Choroid plexus epithelial cell (primary cell): ENCODE measurements at regions not wholly inside any gene's neighbourhood (a gene's known extent, or its start where the extent isn't known, plus 50 kb on each side); places are given as distances from the start of the nearest gene placed in this dataset.
A peak's percentile ranks its signal among the peaks of the same experiment; 100 is the strongest.

ENCODE experiments used
- DNase-seq: peaks from one replicate; pipeline ENCODE4 v3.0.0-alpha.2; 2010; ENCODE audit warnings: low read depth
- H3K4me3 ChIP-seq: 2 replicates; pipeline ENCODE4 v1.5.1; 2011; ENCODE audit warnings: low read depth, mild to moderate bottlenecking, control low read depth, low read length, moderate library complexity
- TF ChIP-seq, protein P1 (sequence below): conservative IDR thresholded peaks from 2 replicates; pipeline ENCODE4 v1.5.1; 2011; ENCODE audit warnings: low read depth, mild to moderate bottlenecking, control low read depth, inconsistent platforms, low read length, moderate library complexity

DNA sequence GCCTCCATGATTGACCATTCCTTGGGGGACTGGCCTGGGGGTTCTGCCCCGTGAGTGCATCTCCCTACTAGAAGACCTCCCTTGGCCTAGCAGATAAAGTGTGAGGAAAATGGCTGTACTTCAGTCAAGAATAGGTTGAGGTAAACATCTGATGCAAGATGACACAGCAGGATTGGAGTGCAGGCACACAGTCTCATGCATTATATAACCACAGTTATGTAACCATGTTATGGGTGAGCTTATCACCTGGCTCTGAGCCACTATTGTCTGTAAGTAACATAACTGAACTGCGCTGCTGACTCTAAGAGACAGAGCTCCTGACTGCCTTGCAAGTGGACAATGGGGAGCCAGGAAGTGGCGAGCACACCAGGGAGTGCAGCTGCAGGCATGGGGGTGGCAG, 378.7 kb upstream of the ANO5 start:
- peak; percentile 2 for DNase-seq
- TF ChIP-seq, protein P1, sequence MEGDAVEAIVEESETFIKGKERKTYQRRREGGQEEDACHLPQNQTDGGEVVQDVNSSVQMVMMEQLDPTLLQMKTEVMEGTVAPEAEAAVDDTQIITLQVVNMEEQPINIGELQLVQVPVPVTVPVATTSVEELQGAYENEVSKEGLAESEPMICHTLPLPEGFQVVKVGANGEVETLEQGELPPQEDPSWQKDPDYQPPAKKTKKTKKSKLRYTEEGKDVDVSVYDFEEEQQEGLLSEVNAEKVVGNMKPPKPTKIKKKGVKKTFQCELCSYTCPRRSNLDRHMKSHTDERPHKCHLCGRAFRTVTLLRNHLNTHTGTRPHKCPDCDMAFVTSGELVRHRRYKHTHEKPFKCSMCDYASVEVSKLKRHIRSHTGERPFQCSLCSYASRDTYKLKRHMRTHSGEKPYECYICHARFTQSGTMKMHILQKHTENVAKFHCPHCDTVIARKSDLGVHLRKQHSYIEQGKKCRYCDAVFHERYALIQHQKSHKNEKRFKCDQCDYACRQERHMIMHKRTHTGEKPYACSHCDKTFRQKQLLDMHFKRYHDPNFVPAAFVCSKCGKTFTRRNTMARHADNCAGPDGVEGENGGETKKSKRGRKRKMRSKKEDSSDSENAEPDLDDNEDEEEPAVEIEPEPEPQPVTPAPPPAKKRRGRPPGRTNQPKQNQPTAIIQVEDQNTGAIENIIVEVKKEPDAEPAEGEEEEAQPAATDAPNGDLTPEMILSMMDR = no peak
- no peak overlapping the region for H3K4me3 ChIP-seq

DNA sequence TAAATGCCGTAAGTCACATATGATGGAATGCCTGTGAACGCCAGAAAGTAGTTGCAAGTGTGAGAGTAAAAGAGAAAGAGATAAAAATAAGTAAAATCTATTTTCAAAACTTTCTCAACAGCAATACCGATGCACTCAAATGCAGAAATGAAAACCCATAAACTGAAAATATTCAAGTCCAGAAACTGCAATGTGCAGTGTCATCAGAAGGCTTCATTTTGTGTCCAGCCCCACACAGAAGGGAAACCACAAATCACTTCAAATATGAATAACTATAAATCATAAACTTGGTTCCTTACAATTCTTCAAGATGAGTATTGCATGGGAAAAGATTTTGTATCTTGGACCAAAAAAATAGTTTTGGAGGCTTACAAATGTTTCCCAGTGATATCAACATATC, 375.2 kb upstream of the ANO5 start:
- TF ChIP-seq, protein P1 = no peak
- no peak for DNase-seq
- H3K4me3 ChIP-seq = no peak overlapping the region

DNA sequence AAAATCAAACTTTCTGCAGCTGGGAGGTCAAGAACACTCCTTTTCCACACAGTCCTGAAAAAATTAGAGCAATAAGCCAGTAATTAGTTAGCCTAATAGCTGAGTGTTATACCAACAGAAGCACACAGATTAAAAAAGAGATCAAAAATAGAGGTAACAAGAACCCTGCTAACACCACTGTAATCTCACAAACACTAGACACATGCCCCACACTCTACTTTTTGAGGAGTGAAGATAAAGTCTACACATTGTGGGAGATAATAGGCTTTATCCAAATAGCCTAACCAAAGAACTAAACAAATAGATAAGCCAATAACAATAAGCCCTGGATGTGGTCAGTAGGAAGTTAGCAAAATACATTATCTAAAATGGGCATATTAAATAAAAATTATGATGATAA, 372.7 kb upstream of the ANO5 start:
- no peak overlapping the region for H3K4me3 ChIP-seq
- DNase-seq = no peak
- TF ChIP-seq, protein P1 = no peak

DNA sequence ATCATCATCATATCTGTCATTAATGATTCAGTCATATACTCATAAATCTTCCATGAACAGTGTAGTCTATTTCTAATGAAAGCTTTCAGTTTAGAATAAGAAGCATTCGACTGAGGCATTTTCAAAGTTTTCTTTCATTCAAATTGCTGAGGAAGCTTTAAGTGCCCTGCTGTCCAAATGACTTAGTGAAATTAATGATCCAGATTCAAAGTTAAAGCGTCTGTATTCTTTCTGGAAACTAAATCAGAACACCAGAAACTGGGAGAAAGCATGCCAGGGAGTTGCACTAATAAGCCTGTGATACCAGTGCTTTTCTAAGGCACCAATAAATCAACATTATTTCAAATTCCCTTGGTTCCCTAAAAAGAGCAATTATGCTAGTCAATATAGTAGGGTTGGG, 367.8 kb upstream of the ANO5 start:
- H3K4me3 ChIP-seq = no peak overlapping the region
- TF ChIP-seq, protein P1 = no peak
- no peak for DNase-seq

DNA sequence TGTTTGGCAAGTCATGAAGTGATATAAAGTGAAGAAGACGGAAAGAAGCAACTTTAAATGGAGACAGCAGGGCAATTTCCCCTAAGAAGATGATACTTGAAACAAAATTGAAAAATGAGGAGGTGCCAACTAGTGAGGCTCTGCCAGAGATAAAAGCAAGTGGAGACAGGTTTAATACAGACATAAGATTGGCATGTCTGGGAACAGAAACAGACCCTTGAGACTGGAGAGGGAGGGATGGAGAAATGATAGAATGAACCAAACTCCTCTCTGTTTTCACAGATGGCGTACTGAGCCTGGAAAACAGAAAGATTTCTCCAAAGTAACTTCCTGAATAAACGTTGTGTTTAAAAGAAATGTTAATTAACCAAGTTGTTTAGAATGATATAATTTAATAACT, 354.5 kb upstream of the ANO5 start:
- TF ChIP-seq, protein P1 = no peak
- no peak overlapping the region for H3K4me3 ChIP-seq
- DNase-seq = no peak

DNA sequence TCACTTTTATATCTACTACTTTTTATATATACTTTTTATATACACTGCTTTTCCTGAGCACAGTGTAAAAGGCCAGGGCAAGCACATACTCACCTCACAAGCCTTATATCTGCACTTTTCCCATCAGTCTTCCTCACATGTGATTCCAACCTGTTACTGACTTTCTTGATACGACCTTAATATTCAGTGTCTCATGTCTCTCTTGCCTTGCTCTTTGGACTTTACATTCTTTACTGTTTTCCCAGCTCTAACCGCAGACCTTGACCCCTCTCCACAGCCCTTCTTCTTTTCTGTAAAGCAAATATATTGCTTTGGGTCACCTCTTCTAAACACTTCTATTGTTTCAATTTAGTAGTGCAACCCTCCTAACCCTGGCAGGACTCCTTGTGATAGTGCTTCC, 353.1 kb upstream of the ANO5 start:
- TF ChIP-seq, protein P1 = no peak
- H3K4me3 ChIP-seq = no peak overlapping the region
- DNase-seq = no peak

DNA sequence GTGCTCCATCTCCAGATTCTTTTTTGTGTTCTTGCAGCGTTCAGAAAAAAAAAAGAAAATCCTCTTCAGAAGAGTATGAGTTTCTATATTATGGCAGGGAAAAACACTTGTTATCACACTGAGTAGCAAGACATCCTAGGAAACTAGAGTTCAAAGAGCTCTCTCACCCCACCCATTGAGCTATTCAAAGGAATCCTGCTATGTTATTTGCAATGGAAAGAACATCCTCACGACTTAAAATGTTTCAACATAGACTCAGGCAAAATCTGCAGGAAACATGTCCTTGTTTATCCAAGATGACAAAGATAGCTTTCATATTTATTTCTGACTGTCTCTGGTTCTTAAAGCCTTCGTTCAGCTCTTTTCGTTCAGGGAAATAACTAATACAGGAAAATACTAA, 331.6 kb upstream of the ANO5 start:
- H3K4me3 ChIP-seq = no peak overlapping the region
- DNase-seq = no peak
- TF ChIP-seq, protein P1 = no peak
